ENCODE measurements at regions not wholly inside any gene's neighbourhood (a gene's known extent, or its start where the extent isn't known, plus 50 kb on each side); places are given as distances from the start of the nearest gene placed in this dataset.

DNA sequence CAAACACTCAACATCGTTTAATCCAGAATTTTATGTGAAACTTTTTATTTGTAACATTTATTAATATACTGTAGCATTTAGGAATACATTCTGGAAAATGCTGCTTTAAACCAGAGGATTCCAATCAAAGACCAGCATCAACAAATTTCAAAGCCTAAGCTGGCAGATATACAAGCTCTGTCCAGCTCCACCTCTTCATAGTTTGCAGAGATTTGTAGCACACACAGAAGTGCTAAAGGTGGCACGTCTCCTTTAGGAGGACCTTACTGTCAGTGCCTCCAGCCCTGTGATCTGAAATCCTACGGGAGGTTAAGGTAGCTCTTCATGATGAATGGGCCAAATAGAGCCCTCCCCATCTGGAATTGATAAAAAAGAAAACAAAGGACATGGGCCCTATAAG is 329.7 kb upstream of the NECTIN3 start:
- Mint-ChIP-seq H3K36me3 (ENCODE audit: low read depth) (peaks cover 7% of the 10 kb centered on the region), H3K4me3 (no peak overlapping the region), H3K9me3 (peaks cover 16% of the 10 kb centered on the region), H3K4me1 (peaks cover 11% of the 10 kb centered on the region), H3K27ac (no peak overlapping the region), H3K27me3 (ENCODE audit: low read depth, poor library complexity) (peaks cover 3% of the 10 kb centered on the region)
- TF ChIP-seq, protein P1, sequence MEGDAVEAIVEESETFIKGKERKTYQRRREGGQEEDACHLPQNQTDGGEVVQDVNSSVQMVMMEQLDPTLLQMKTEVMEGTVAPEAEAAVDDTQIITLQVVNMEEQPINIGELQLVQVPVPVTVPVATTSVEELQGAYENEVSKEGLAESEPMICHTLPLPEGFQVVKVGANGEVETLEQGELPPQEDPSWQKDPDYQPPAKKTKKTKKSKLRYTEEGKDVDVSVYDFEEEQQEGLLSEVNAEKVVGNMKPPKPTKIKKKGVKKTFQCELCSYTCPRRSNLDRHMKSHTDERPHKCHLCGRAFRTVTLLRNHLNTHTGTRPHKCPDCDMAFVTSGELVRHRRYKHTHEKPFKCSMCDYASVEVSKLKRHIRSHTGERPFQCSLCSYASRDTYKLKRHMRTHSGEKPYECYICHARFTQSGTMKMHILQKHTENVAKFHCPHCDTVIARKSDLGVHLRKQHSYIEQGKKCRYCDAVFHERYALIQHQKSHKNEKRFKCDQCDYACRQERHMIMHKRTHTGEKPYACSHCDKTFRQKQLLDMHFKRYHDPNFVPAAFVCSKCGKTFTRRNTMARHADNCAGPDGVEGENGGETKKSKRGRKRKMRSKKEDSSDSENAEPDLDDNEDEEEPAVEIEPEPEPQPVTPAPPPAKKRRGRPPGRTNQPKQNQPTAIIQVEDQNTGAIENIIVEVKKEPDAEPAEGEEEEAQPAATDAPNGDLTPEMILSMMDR (IDR thresholded peaks at IDR 0.05), result no peak
- DNase-seq, result no peak

DNA sequence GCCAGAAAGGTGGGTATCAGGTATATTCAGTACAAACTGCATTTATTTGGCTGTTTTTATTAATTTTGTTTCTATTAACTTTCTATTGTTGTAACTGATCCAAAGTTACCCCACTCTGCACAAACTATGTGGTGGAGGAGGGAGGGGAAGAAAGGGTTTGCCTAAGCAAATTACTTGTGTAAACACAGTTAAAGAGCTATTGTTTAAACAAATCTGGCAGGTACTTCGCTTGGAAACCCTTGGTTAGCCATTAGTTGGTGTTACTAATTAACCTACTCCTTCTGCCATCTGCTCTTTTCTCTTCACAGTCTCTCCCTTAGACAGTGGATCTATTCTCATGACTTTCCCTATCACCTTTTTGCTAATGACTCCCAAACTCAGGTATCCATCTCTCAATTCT is 328.4 kb upstream of the NECTIN3 start:
- H3K27me3 Mint-ChIP-seq (ENCODE audit: low read depth, poor library complexity), result no peaks in the 10 kb centered on the region
- no peak overlapping the region for H3K4me3 Mint-ChIP-seq
- H3K36me3 Mint-ChIP-seq (ENCODE audit: low read depth), result peaks cover 7% of the 10 kb centered on the region
- peaks cover 16% of the 10 kb centered on the region for H3K9me3 Mint-ChIP-seq
- H3K27ac Mint-ChIP-seq, result no peak overlapping the region
- TF ChIP-seq, protein P1 (IDR thresholded peaks at IDR 0.05), result no peak
- H3K4me1 Mint-ChIP-seq, result peaks cover 11% of the 10 kb centered on the region
- no peak for DNase-seq

DNA sequence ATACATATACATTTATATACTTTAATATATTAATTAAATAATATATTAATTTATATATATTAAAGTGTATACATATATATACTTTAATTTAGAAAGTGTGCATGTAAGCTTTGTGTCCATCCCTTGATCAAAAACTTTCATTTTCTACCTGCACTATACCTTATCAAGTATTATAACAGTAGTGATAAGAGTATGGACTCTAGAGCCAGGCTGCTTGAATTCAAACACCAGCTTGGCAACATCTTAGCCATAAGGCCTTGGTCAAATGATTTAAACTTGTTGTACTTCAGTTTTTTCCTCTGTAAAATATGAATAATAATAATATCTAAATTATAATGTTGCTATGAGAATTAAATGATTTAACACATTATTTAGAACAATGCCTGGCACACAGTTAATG is 327.6 kb upstream of the NECTIN3 start:
- TF ChIP-seq, protein P1 (IDR thresholded peaks at IDR 0.05), result no peak
- no peak for DNase-seq
- Mint-ChIP-seq H3K9me3 (peaks cover 16% of the 10 kb centered on the region), H3K27me3 (ENCODE audit: low read depth, poor library complexity) (no peaks in the 10 kb centered on the region), H3K27ac (no peak overlapping the region), H3K4me1 (peaks cover 11% of the 10 kb centered on the region), H3K36me3 (ENCODE audit: low read depth) (peaks cover 7% of the 10 kb centered on the region), H3K4me3 (no peak overlapping the region)

DNA sequence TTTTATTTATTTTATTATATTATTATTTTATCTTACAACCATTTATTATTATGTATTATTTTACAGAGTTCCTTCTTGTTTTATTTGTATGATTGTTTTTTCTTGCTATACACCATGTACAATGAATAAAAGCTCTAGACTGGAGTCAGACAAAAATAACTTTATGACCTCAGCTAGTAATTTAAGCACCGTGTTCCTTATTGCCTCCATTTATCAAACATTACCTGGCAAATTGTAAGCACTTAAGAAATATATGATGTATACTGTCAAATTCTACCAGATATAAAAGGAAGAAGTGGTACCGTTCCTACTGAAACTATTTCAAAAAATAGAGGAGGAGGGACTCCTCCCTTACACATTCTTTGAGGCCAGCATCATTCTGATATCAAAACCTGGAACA is 326.9 kb upstream of the NECTIN3 start:
- DNase-seq, result no peak
- TF ChIP-seq, protein P1 (IDR thresholded peaks at IDR 0.05), result no peak
- peaks cover 15% of the 10 kb centered on the region for H3K4me1 Mint-ChIP-seq
- H3K36me3 Mint-ChIP-seq (ENCODE audit: low read depth), result peaks cover 7% of the 10 kb centered on the region
- H3K27ac Mint-ChIP-seq, result no peak overlapping the region
- no peaks in the 10 kb centered on the region for H3K27me3 Mint-ChIP-seq (ENCODE audit: low read depth, poor library complexity)
- no peak overlapping the region for H3K4me3 Mint-ChIP-seq
- peaks cover 16% of the 10 kb centered on the region for H3K9me3 Mint-ChIP-seq

DNA sequence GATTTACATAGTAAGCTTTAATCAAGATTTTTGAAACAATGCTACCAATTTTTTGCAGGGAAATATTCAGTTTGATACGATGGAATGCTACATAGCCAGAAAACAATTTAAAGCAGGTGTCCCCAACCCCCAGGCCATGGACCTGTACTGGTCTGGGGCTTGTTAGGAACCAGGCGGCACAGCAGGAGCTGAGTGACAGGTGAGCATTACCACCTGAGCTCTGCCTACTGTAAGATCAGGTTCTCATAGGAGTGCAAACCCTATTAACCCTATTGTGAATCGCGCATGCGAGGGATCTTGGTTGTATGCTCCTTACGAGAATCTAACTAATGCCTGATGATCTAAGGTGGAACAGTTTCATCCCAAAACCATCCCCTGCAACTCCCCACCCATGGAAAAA is 322.6 kb upstream of the NECTIN3 start:
- no peak overlapping the region for H3K27ac Mint-ChIP-seq
- TF ChIP-seq, protein P1 (IDR thresholded peaks at IDR 0.05), result no peak
- H3K4me1 Mint-ChIP-seq, result peaks cover 12% of the 10 kb centered on the region
- no peaks in the 10 kb centered on the region for H3K27me3 Mint-ChIP-seq (ENCODE audit: low read depth, poor library complexity)
- peaks cover 7% of the 10 kb centered on the region for H3K36me3 Mint-ChIP-seq (ENCODE audit: low read depth)
- H3K9me3 Mint-ChIP-seq, result peaks cover 16% of the 10 kb centered on the region
- DNase-seq, result no peak
- H3K4me3 Mint-ChIP-seq, result no peak overlapping the region

DNA sequence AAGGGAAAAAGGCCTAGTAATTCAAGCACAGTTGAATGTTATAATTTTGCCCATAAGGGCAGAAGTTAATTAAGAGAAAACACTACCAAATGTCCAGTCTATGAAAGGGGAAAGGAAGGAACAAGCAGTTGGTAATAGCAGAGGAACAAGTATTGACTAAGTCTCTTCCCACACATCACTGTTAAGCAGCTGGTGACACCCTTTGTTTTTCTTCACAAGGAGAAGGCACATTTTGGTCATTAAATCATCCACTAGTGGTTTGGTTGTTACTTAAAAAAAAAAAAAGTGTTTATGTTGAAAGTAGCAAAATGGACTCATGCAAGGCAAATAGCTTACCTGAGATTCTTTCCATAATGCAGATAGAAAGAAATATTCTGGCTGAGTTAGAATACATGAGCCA is 321.4 kb upstream of the NECTIN3 start:
- no peak for DNase-seq
- H3K9me3 Mint-ChIP-seq, result peaks cover 15% of the 10 kb centered on the region
- TF ChIP-seq, protein P1 (IDR thresholded peaks at IDR 0.05), result no peak
- H3K4me3 Mint-ChIP-seq, result no peak overlapping the region
- no peak overlapping the region for H3K27ac Mint-ChIP-seq
- H3K36me3 Mint-ChIP-seq (ENCODE audit: low read depth), result peaks cover 7% of the 10 kb centered on the region
- H3K27me3 Mint-ChIP-seq (ENCODE audit: low read depth, poor library complexity), result no peaks in the 10 kb centered on the region
- H3K4me1 Mint-ChIP-seq, result peaks cover 23% of the 10 kb centered on the region
